ENCODE measurements at regions not wholly inside any gene's neighbourhood (a gene's known extent, or its start where the extent isn't known, plus 50 kb on each side); places are given as distances from the start of the nearest gene placed in this dataset.
"Not testable (repeated sequence)": the region's sequence is repeated elsewhere in the genome, so short reads cannot be mapped to it uniquely, and the experiment has no call there.

GRCh38 chrX:7637066-7637465 lies 205.9 kb upstream of the VCX start:
- DNase-seq = no peak

- no peak for DNase-seq
Measured at GRCh38 chrX:7635604-7636003, 207.4 kb upstream of the VCX start.

- no peak for DNase-seq
Measured at GRCh38 chrX:7620560-7620959, 222.4 kb upstream of the VCX start.

- no peak for DNase-seq
Measured at GRCh38 chrX:7617994-7618393, 225.0 kb upstream of the VCX start.

DNA sequence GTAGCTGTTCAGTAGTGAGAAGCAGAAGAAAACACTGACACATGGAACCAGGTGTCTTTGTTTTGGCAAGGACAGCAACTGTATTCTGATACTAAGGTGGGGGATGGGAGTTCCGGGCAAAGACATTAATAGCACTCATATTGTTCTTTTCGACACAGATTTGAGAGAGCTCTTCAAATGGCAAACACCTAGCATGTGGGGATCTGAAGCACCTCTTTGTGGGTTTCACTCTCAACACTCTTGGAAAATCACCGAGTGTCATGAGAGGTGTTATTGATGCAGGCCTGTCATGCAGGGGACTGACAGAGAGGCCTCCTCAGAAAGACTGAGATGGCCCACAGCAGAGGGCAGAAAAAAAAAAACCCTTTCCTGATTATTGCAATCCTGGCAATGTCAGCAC lies 228.4 kb upstream of the VCX start:
- DNase-seq = no peak

DNA sequence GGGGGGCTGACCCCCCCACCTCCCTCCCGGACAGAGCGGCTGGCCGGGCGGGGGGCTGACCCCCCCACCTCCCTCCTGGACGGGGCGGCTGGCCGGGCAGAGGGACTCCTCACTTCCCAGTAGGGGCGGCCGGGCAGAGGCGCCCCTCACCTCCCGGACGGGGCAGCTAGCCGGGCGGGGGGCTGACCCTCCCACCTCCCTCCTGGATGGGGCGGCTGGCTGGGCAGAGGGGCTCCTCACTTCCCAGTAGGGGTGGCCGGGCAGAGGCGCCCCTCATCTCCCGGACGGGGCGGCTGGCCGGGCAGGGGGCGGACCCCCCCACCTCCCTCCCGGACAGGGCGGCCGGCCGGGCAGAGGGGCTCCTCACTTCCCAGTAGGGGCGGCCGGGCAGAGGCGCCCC lies 234.3 kb upstream of the VCX start:
- not testable (repeated sequence) for DNase-seq

DNA sequence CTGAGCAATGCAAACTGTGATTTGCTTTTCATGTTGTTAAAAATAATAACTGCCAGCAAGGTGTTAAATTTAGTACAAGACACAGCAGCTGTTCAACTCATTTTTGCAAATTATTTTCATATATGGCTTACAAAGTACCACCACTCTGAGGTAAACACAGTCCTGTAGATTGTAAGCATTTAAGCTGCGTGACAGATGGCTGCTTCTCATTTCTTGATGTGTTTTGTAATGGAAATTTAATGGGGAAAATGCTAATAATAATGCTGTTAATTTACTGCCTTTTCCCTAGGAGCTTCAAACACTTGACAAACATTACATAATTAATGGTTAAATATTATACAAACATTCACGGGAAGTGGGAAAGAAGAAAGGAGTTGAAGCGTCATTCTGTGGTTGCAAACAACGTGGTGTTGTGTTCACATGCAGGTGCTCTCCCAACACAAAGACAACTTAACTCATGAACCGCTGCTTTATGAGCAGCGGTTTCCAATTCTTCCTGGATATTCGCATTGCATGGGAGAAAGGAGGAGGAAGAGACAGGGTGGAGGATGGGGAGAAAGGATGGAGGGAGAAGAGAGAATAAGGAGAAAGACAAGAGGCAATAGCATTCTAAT lies 236.8 kb upstream of the VCX start:
- no peak for DNase-seq

DNA sequence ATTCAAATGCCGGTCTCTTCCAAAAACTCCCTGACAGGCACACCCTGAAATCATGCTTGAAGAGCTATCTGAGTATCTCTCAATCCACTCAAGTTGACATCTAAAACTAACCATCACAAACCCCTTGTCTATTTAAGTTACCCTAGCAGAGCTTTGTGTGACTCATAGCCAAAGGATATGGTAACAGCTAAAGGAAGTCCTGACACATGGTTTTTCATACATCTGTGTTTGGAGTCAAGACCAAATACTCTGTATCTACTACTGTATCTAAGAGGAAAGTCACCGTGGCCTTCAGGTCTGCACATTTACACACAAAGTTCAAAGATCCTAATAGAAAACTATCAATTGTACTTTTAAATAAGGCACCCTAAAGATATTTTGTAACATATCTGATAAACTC lies 239.6 kb upstream of the VCX start:
- DNase-seq = no peak

DNA sequence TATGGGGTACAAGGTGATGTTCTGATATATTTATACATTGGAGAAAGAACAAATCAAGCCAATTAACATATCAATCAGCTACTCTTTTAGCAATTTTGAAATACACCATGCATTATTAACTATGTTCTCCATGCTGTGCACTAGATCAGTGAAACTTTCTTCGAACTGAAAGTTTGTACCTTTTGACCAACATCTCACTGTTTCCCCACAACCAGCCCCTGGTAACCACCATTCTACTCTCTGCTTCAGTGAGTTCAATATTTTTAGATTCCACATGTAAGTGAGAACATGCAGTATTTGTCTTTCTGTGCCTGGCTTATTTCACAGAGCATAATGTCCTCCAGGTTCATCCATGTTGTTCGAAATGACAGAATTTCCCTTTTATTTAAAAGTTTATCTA lies 246.1 kb upstream of the VCX start:
- no peak for DNase-seq

DNA sequence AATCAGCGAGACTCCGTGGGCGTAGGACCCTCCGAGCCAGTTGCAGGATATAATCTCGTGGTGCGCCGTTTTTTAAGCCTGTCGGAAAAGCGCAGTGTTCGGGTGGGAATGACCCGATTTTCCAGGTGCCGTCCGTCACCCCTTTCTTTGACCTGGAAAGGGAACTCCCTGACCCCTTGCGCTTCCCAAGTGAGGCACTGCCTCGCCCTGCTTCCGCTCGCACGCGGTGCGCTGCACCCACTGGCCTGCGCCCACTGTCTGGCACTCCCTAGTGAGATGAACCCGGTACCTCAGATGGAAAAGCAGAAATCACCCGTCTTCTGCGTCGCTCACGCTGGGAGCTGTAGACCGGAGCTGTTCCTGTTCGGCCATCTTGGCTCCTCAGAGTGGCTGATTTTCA lies 249.6 kb upstream of the VCX start:
- DNase-seq = not testable (repeated sequence)

DNA sequence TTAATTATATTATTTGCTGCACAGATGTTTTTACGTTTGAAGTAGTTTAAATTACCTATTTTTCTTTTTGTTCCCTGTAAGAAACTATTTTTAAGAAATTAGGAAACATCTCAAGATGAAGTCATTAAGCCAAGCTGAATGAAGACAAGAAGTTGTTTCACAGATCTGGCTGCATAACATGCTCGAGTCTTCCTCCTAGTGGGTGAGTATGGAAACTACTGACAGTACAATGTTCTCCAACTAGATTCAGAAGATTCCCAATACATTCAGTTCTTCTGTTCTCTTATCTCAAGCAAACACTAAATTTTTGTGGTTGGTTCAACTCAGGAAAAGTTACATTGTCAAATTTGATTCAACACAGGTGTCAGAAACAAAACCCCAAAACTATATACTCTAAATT lies 256.8 kb upstream of the VCX start:
- DNase-seq = no peak

- DNase-seq = no peak
Measured at GRCh38 chrX:7582191-7582590, 260.8 kb upstream of the VCX start.

DNA sequence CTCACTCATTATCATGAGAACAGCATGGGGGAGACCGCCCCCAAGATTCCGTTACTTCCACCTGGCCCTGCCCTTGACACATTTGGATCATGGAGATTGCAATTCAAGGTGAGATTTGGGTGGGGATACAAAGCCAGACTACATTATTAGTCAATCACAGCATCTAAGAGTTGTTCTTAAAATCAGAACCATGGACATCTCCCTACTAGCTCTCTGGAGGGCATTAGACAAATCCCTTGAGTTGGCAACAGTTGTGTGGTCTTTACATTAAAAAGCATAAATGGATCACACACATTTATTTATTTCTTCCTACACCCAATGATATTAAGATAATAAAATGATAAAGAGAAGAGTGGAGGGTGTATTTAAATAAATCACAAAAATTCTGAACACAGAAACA lies 262.8 kb upstream of the VCX start:
- DNase-seq = no peak

GRCh38 chrX:7574325-7574724 lies 268.6 kb upstream of the VCX start:
- no peak for DNase-seq

DNA sequence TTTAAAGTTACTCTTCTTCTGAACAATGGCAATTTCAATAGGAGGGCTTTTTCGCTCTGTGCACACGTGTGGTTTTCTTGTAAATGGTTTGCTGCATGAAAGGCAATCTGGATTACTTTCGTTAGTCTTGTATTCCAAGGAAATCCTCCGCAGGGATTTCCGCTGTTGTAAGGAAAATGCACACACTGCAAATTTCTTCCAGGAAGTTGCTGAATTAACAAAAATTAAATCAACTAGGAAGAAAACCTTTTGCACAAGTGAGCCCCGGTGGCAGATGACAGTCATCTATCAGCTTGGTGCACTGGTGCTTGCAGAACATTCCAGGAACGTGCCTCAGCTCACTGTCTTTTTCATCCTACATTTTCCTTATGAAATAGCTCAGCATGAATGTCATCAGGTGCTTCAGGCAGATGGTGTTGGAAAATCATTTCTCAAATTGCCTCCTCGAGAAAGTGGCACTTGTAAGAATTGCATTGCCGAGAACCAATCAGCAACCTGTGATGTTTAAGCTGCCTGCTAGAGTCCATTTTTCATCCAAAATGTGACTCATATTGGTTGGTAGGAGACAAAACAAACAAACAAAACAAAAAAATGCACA lies 272.4 kb upstream of the VCX start:
- no peak for DNase-seq

DNA sequence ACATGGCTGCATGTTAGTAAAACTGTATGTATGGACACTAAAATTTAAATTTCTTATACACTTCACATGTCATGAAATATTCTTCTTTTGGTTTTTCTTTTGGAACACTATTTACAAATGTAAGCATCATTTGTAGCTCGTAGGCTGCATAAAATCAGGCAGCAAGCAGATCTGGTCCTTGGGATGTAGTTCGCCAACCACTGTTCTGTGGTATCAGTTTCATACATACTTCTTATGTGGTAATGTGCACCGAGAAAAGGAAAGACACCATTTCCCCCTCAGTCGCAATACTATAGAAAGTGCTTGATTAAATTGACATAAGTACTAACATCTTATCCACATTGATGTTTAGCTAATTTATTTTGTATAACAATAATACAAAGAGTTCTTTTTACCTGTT lies 274.4 kb upstream of the VCX start:
- DNase-seq = no peak

DNA sequence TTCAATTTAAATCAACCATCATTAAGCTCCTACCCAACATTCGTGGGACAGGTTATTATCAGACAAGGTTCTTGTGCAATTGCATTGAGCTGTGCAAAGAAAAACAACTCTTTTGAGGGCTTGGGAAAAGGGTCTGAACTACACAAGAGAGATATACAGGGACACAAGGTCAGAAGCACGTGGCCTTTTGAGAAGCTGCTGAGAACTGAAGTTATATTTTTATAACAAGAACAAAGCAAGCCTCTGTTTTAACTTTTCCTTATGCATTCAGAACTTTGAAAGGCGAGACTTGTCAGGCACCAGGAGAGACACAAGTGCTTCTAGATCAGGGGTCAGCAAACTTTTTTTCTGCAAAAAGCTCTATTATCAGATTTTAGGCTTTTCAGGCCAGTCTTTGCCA lies 274.8 kb upstream of the VCX start:
- DNase-seq = no peak

GRCh38 chrX:7552760-7553159 lies 290.2 kb upstream of the VCX start:
- DNase-seq = no peak

- DNase-seq = no peak
Measured at GRCh38 chrX:7546551-7547080, 296.4 kb upstream of the VCX start.

- DNase-seq = no peak
Measured at GRCh38 chrX:7545564-7545963, 297.4 kb upstream of the VCX start.

- DNase-seq = no peak
Measured at GRCh38 chrX:7542587-7543380, 300.2 kb upstream of the VCX start.

DNA sequence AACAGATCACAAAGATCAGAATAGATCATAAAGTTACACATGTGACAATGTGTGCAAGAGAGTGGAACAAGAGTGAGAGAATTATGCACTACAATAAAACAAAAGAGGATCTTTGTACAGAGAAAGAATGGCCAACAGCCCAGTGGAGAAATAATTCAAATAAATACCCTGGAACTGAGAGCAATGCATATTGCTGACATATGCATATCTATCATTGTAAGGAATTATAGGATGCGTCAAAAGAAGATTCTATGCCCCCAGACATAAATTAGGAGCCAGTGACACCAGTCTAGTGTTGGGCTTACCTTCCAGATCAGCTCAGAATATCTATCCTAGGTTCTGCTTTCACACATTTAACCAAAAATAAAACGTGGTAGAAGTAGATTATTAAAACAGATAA lies 320.1 kb upstream of the VCX start:
- DNase-seq = no peak

DNA sequence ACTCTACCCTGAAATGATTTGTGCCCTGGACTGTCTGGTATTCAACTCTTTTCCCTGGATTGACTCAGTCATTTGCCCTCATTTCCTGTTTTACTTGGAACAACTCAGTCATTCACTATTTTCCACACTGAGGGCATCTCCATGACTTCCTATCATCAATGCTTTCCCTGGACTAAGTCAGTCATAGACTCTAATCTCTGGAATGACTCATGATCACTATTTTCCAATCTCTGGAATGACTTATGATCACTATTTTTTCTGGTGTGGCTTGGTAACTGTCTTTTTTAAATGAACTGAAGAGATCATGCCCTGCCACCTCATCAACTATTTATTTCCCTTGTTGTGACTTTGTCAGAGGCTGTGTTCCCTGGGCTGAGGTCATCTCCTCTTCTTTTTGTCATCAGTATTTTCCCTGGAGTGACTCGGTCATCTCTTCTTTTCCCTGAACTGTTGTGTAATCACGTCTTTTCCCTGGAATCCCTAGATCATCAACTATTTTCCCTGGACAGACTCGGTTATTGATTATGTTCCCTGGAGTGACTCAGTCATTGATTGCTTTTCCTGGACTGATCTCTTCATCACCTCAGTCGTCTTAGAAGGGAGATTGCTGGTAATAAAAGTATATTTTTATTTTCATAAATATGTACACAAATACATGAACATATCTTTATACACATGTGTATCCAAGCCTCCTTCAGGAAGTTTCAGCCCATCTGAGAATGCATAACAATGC lies 327.1 kb upstream of the VCX start:
- no peak for DNase-seq

All from GDM1 (cell line).